Calu3 (cell line): ENCODE measurements at regions not wholly inside any gene's neighbourhood (a gene's known extent, or its start where the extent isn't known, plus 50 kb on each side); places are given as distances from the start of the nearest gene placed in this dataset.

Source experiments
- BruUV-seq: library from RNA; stranded (reverse); fragments of 400-500 nt; replicated peaks from 2 replicates; lab custom pipeline; 2021; lab: Mats Ljungman, UMichigan
- CTCF ChIA-PET: fragments of 300-600 bp; sonication (Branson Sonifier 250); formaldehyde crosslinking; loops from one replicate; lab custom pipeline; 2022; ENCODE audit warnings: antibody characterized with exemption; lab: Charles Lee
- DNase-seq: peaks from one replicate; pipeline ENCODE4 v3.0.0; 2022
- H3K27ac Mint-ChIP-seq: one replicate; pipeline ENCODE4 v1.8.0; 2022; ENCODE audit warnings: mixed read lengths; ENCODE audit not compliant: unreplicated experiment
- H3K27me3 Mint-ChIP-seq: one replicate; pipeline ENCODE4 v1.8.0; 2022; ENCODE audit warnings: mixed read lengths; ENCODE audit not compliant: unreplicated experiment
- H3K36me3 Mint-ChIP-seq: one replicate; pipeline ENCODE4 v1.8.0; 2022; ENCODE audit warnings: mild to moderate bottlenecking, moderate library complexity, mixed read lengths; ENCODE audit not compliant: insufficient read depth, unreplicated experiment
- H3K4me1 Mint-ChIP-seq: one replicate; pipeline ENCODE4 v1.8.0; 2022; ENCODE audit warnings: mild to moderate bottlenecking, low read depth, mixed read lengths; ENCODE audit not compliant: unreplicated experiment
- H3K4me3 Mint-ChIP-seq: one replicate; pipeline ENCODE4 v1.8.0; 2022; ENCODE audit warnings: mild to moderate bottlenecking, low read depth, moderate library complexity, mixed read lengths; ENCODE audit not compliant: unreplicated experiment
- H3K9me3 Mint-ChIP-seq: one replicate; pipeline ENCODE4 v1.8.0; 2022; ENCODE audit warnings: low read depth, mixed read lengths; ENCODE audit not compliant: unreplicated experiment
- CTCF ChIP-seq: fragments of 200-600 bp; IDR thresholded peaks from one replicate; pipeline ENCODE4 v1.8.0; 2022; ENCODE audit warnings: antibody characterized with exemption; ENCODE audit not compliant: unreplicated experiment
- intact Hi-C: fragments of 100-400 bp; cut with micrococcal nuclease; formaldehyde crosslinking; loops from one replicate; pipeline ENCODE4 v1.10.0; 2022; ENCODE audit not compliant: unreplicated experiment

DNA sequence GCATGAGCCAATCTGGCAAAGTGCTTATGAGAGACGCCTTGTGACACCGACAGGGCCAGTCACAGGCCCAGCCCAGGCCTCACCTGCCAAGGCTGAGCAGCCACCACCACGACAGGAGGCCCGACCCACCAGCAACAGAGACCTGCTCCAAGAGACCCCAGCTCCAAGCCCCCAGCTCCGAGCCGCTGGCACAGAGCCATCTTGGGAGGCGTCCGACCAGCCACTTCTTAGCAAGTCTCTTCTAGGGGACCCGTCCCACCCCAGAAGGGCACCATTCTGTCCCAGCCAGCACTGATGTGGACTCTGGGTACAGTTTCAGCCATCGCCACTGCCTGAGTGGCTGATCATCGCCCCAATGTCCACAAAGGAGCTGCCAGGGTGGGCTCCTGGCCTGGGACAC is 290.7 kb upstream of the SALL3 start:
- Mint-ChIP-seq H3K27me3 (no peaks in the 10 kb centered on the region), H3K36me3 (no peaks in the 10 kb centered on the region), H3K27ac (no peak overlapping the region), H3K4me1 (no peaks in the 10 kb centered on the region), H3K4me3 (no peak overlapping the region), H3K9me3 (no peaks in the 10 kb centered on the region)
- no peak for DNase-seq
- no peak for TF ChIP-seq CTCF
- BruUV-seq: no TSS peak
- CTCF ChIA-PET: no interaction called here
- intact Hi-C loops: no loop called here

DNA sequence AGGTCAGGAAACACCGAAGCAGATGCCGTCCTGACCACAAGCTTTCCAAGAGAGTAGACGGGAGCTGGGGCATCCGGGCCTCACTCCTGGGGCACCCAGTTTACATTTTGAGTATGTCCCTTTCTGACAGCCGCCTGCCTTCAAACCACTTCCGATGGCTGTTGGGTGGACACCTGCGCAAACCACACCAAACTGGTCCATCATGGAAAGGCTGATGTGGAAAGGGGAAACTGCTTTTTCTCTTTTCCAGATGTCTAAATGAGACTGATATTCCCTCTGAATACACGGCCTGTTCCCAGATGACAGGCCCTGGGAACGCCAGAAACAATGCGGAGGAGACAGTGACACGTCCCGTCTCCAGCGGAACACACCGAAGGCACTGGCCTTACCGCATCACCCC is 290.0 kb upstream of the SALL3 start:
- Mint-ChIP-seq H3K4me1 (no peaks in the 10 kb centered on the region), H3K4me3 (no peak overlapping the region), H3K9me3 (no peaks in the 10 kb centered on the region), H3K27ac (no peak overlapping the region), H3K27me3 (no peaks in the 10 kb centered on the region), H3K36me3 (no peaks in the 10 kb centered on the region)
- CTCF ChIA-PET: no interaction called here
- intact Hi-C loops: no loop called here
- TF ChIP-seq CTCF: no peak
- no TSS peak for BruUV-seq
- DNase-seq: no peak

GRCh38 chr18:78692105-78692504 is 287.5 kb upstream of the SALL3 start:
- intact Hi-C loops: no loop called here

DNA sequence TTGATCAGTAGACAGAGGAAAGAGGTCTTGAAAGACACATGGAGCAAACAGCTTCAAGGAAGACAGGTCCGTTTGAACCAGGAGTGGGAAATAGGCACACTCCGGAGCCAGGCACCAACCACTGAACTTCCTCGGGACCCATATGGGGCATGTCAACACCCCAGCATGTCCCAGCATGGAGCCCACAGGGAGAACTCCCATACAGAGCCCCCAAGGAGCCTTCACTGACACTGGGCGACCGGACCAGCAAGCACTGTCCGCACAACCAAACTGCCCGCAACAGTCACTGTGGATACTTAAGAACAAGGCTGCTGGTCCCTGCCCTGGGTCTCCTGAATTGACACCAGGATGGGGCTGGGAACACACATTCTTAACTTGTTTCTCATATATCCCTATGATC is 286.2 kb upstream of the SALL3 start:
- Mint-ChIP-seq H3K9me3 (peaks cover 4% of the 10 kb centered on the region), H3K36me3 (no peaks in the 10 kb centered on the region), H3K27ac (no peak overlapping the region), H3K4me3 (no peak overlapping the region), H3K4me1 (no peaks in the 10 kb centered on the region), H3K27me3 (no peaks in the 10 kb centered on the region)
- intact Hi-C loops: no loop called here
- no TSS peak for BruUV-seq
- no peak for DNase-seq
- CTCF ChIA-PET: no interaction called here
- no peak for TF ChIP-seq CTCF

More at GRCh38 chr18:78692105-78692504, 287.5 kb upstream of the SALL3 start:
- no peak for TF ChIP-seq CTCF
- Mint-ChIP-seq H3K27ac (no peak overlapping the region), H3K4me3 (no peak overlapping the region), H3K27me3 (no peaks in the 10 kb centered on the region), H3K4me1 (no peaks in the 10 kb centered on the region), H3K9me3 (peaks cover under 1% of the 10 kb centered on the region), H3K36me3 (no peaks in the 10 kb centered on the region)
- DNase-seq: no peak
- CTCF ChIA-PET: interaction anchor here (0.7 kb wide), 1 partner anchor 21 kb away, joined by 3 read pairs; no protein-coding TSS in a partner anchor
- BruUV-seq: no TSS peak
